ENCODE measurements at regions not wholly inside any gene's neighbourhood (a gene's known extent, or its start where the extent isn't known, plus 50 kb on each side); places are given as distances from the start of the nearest gene placed in this dataset.

DNA sequence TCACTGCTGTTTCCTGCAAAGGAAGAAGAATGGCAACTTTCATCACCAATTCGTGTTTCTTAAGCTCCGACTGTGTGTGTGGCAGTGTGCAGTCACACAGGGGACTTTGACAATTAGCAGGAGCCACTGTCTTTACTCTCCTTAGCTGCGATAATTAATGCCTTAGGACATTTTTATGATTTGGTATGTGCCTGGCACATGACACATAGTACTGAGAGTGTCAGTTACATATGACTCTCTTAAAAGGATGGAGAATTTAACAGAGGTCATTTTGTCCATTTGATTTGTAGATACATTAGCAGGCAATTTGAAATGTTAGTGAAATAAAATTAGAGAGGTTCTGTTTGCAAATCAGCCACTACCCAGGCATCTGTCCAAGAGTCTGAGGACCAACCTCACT, 128.9 kb upstream of the VEPH1 start:
- Histone ChIP-seq H3K4me3 (ENCODE audit: low read depth, low read length) (no peak overlapping the region), H3K27me3 (ENCODE audit: control insufficient read depth, insufficient read depth, low read length) (no peaks in the 10 kb centered on the region), H3K36me3 (ENCODE audit: control insufficient read depth, insufficient read depth, low read length) (no peaks in the 10 kb centered on the region)
- POLR2A ChIA-PET, result no interaction called here
- TF ChIP-seq, protein P1, sequence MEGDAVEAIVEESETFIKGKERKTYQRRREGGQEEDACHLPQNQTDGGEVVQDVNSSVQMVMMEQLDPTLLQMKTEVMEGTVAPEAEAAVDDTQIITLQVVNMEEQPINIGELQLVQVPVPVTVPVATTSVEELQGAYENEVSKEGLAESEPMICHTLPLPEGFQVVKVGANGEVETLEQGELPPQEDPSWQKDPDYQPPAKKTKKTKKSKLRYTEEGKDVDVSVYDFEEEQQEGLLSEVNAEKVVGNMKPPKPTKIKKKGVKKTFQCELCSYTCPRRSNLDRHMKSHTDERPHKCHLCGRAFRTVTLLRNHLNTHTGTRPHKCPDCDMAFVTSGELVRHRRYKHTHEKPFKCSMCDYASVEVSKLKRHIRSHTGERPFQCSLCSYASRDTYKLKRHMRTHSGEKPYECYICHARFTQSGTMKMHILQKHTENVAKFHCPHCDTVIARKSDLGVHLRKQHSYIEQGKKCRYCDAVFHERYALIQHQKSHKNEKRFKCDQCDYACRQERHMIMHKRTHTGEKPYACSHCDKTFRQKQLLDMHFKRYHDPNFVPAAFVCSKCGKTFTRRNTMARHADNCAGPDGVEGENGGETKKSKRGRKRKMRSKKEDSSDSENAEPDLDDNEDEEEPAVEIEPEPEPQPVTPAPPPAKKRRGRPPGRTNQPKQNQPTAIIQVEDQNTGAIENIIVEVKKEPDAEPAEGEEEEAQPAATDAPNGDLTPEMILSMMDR (IDR thresholded peaks at IDR 0.05; ENCODE audit: insufficient read depth, low read depth, low read length), result no peak
- CTCF ChIA-PET, result interaction anchor here (1.4 to 1.7 kb wide), 2 partner anchors 13 to 15 kb away, joined by 3 to 5 read pairs; no protein-coding TSS in a partner anchor
- no peak for DNase-seq (ENCODE audit: low read depth)

DNA sequence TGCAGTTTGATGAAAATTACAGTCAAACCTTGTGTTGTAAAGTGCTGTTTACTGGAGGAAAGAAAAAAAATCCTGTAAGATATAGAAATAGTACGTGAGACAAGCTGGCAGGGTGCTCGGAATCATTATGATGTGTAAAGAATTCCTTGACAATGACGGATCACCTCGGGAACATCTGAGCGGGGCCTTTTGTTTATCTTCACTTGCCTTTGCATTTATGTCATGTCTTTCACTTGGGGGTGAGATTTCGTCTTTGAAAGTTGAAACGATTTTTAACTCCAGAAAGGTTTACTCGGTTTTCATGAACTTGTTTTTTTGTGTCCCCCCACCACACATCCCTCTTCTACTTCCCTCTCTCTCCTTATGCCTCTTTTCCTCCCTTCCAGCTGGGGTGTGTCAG, 128.3 kb upstream of the VEPH1 start:
- DNase-seq (ENCODE audit: low read depth), result no peak
- ChIA-PET CTCF (interaction anchor here (0.6 to 1.7 kb wide), 3 partner anchors 11 to 16 kb away, joined by 3 to 5 read pairs (median 4); no protein-coding TSS in a partner anchor), POLR2A (no interaction called here)
- no peak overlapping the region for H3K4me3 ChIP-seq (ENCODE audit: low read depth, low read length)
- no peaks in the 10 kb centered on the region for H3K36me3 ChIP-seq (ENCODE audit: control insufficient read depth, insufficient read depth, low read length)
- no peaks in the 10 kb centered on the region for H3K27me3 ChIP-seq (ENCODE audit: control insufficient read depth, insufficient read depth, low read length)
- TF ChIP-seq, protein P1 (IDR thresholded peaks at IDR 0.05; ENCODE audit: insufficient read depth, low read depth, low read length), result no peak

DNA sequence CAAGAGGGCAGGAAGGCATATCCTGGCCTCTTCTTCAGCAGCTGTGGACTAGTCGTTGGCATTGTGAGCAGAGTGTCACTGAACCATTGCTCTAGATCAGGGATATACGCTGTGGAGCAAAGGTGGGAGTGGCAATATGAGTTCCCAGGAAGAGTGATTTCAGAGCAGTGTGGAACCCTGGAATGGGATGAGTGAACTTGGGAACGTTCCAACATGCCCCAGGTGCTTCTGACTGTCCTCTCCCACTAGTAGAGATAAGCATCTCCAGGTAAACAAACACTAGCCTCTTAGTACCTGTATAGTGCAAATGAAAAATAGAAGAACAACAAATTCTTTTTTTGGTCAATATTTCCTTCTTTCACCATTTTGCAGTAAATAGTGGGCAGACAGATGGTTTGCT, 123.6 kb upstream of the VEPH1 start:
- no peak for DNase-seq (ENCODE audit: low read depth)
- POLR2A ChIA-PET, result no interaction called here
- no peaks in the 10 kb centered on the region for H3K27me3 ChIP-seq (ENCODE audit: control insufficient read depth, insufficient read depth, low read length)
- H3K36me3 ChIP-seq (ENCODE audit: control insufficient read depth, insufficient read depth, low read length), result no peaks in the 10 kb centered on the region
- H3K4me3 ChIP-seq (ENCODE audit: low read depth, low read length), result no peak overlapping the region
- TF ChIP-seq, protein P1 (IDR thresholded peaks at IDR 0.05; ENCODE audit: insufficient read depth, low read depth, low read length), result no peak
- CTCF ChIA-PET, result no interaction called here

DNA sequence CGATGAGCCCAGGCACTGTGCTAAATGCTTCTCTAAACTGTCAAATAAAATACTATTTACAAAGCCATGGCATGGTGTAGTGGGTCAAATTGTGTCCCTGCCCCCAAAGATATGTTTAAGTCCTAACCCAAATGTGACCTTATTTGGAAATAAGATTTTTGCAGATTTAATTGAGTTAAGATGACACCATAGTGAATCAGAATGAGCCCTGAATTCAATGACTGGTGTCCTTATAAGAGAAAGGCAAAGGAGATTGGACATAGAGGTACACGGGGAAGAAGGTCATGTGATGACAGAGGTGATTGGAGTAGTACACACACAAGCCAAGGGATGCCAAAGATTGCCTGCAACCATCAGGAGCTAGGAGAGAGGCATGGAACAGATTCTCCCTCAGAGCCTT, 121.6 kb upstream of the VEPH1 start:
- DNase-seq (ENCODE audit: low read depth), result no peak
- Histone ChIP-seq H3K36me3 (ENCODE audit: control insufficient read depth, insufficient read depth, low read length) (no peaks in the 10 kb centered on the region), H3K4me3 (ENCODE audit: low read depth, low read length) (no peak overlapping the region), H3K27me3 (ENCODE audit: control insufficient read depth, insufficient read depth, low read length) (no peaks in the 10 kb centered on the region)
- ChIA-PET POLR2A (no interaction called here), CTCF (interaction anchor here (0.8 kb wide), 1 partner anchor 809 kb away, joined by 3 read pairs; no protein-coding TSS in a partner anchor)
- TF ChIP-seq, protein P1 (IDR thresholded peaks at IDR 0.05; ENCODE audit: insufficient read depth, low read depth, low read length), result no peak

DNA sequence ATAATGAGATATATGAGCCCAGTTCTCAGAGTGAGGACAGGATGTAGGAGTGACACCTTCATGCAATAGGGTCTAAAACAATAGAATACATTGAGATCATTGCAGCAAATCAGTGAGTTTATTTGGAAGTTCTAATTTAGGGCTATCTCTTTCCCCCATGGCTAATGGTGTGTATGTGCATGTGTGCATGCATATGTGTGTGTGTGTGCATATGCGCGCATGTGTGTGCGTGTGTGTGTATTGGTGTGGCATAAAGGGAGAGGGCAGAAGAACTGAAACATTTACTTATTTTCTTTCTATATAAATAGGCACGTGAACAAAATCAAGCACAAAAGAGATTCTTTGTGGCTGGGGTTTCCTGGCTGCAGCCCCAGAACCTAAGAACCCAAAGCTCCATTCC, 115.7 kb upstream of the VEPH1 start:
- CTCF ChIA-PET, result interaction anchor here (0.7 to 0.8 kb wide), 2 partner anchors 13 to 151 kb away, joined by 3 read pairs; no protein-coding TSS in a partner anchor
- H3K4me3 ChIP-seq (ENCODE audit: low read depth, low read length), result no peak overlapping the region
- no peaks in the 10 kb centered on the region for H3K27me3 ChIP-seq (ENCODE audit: control insufficient read depth, insufficient read depth, low read length)
- POLR2A ChIA-PET, result no interaction called here
- no peak for DNase-seq (ENCODE audit: low read depth)
- TF ChIP-seq, protein P1 (IDR thresholded peaks at IDR 0.05; ENCODE audit: insufficient read depth, low read depth, low read length), result no peak
- no peaks in the 10 kb centered on the region for H3K36me3 ChIP-seq (ENCODE audit: control insufficient read depth, insufficient read depth, low read length)
